ENCODE measurements at regions not wholly inside any gene's neighbourhood (a gene's known extent, or its start where the extent isn't known, plus 50 kb on each side); places are given as distances from the start of the nearest gene placed in this dataset.

GRCh38 chr5:167712986-167713585, 578.4 kb upstream of the WWC1 start:
- Mint-ChIP-seq H3K4me3 (no peak overlapping the region), H3K4me1 (no peaks in the 10 kb centered on the region), H3K27me3 (no peaks in the 10 kb centered on the region), H3K36me3 (no peaks in the 10 kb centered on the region), H3K27ac (peak overlapping the region in 1 of 3 donors; percentile 24), H3K9me3 (peaks cover 0 to 11% (median 3%) of the 10 kb centered on the region in 3 donors)

GRCh38 chr5:167713896-167714295, 577.5 kb upstream of the WWC1 start:
- no peaks in the 10 kb centered on the region for H3K27me3 Mint-ChIP-seq
- H3K4me1 Mint-ChIP-seq = no peaks in the 10 kb centered on the region
- H3K36me3 Mint-ChIP-seq = no peaks in the 10 kb centered on the region
- no peak overlapping the region for H3K4me3 Mint-ChIP-seq
- peaks cover 0 to 11% (median 3%) of the 10 kb centered on the region in 3 donors for H3K9me3 Mint-ChIP-seq
- no peak overlapping the region for H3K27ac Mint-ChIP-seq

GRCh38 chr5:167716126-167716775, 575.2 kb upstream of the WWC1 start:
- no peaks in the 10 kb centered on the region for H3K27me3 Mint-ChIP-seq
- H3K36me3 Mint-ChIP-seq = no peaks in the 10 kb centered on the region
- peaks cover 0 to 11% (median 3%) of the 10 kb centered on the region in 3 donors for H3K9me3 Mint-ChIP-seq
- no peak overlapping the region for H3K27ac Mint-ChIP-seq
- no peaks in the 10 kb centered on the region for H3K4me1 Mint-ChIP-seq
- no peak overlapping the region for H3K4me3 Mint-ChIP-seq

- Mint-ChIP-seq H3K4me1 (peaks cover 0 to 5% (median 0%) of the 10 kb centered on the region in 3 donors), H3K36me3 (no peaks in the 10 kb centered on the region), H3K27me3 (no peaks in the 10 kb centered on the region), H3K4me3 (no peak overlapping the region), H3K9me3 (no peaks in the 10 kb centered on the region), H3K27ac (no peak overlapping the region)
Measured at GRCh38 chr5:167720259-167720658, 571.2 kb upstream of the WWC1 start.

GRCh38 chr5:167720676-167721260, 570.7 kb upstream of the WWC1 start:
- H3K27me3 Mint-ChIP-seq = no peaks in the 10 kb centered on the region
- no peak overlapping the region for H3K4me3 Mint-ChIP-seq
- H3K36me3 Mint-ChIP-seq = no peaks in the 10 kb centered on the region
- peaks cover 0 to 5% (median 0%) of the 10 kb centered on the region in 3 donors for H3K4me1 Mint-ChIP-seq
- H3K9me3 Mint-ChIP-seq = no peaks in the 10 kb centered on the region
- no peak overlapping the region for H3K27ac Mint-ChIP-seq

GRCh38 chr5:167721926-167722440, 569.5 kb upstream of the WWC1 start:
- H3K36me3 Mint-ChIP-seq = no peaks in the 10 kb centered on the region
- peaks cover 0 to 5% (median 0%) of the 10 kb centered on the region in 3 donors for H3K4me1 Mint-ChIP-seq
- H3K9me3 Mint-ChIP-seq = no peaks in the 10 kb centered on the region

GRCh38 chr5:167723254-167723871, 568.1 kb upstream of the WWC1 start:
- Mint-ChIP-seq H3K4me3 (no peak overlapping the region), H3K27ac (no peak overlapping the region)

More at GRCh38 chr5:167721926-167722440, 569.5 kb upstream of the WWC1 start:
- no peak overlapping the region for H3K4me3 Mint-ChIP-seq
- H3K27ac Mint-ChIP-seq = peak overlapping the region in 1 of 3 donors; percentile 66
- H3K27me3 Mint-ChIP-seq = no peaks in the 10 kb centered on the region

GRCh38 chr5:167725264-167725663, 566.2 kb upstream of the WWC1 start:
- H3K36me3 Mint-ChIP-seq = no peaks in the 10 kb centered on the region
- H3K27me3 Mint-ChIP-seq = no peaks in the 10 kb centered on the region
- H3K4me3 Mint-ChIP-seq = no peak overlapping the region
- H3K27ac Mint-ChIP-seq = no peak overlapping the region
- H3K4me1 Mint-ChIP-seq = peaks cover 0 to 5% (median 0%) of the 10 kb centered on the region in 3 donors
- H3K9me3 Mint-ChIP-seq = no peaks in the 10 kb centered on the region

More at GRCh38 chr5:167723254-167723871, 568.1 kb upstream of the WWC1 start:
- H3K36me3 Mint-ChIP-seq = no peaks in the 10 kb centered on the region
- H3K27me3 Mint-ChIP-seq = no peaks in the 10 kb centered on the region
- peaks cover 0 to 5% (median 0%) of the 10 kb centered on the region in 3 donors for H3K4me1 Mint-ChIP-seq
- H3K9me3 Mint-ChIP-seq = no peaks in the 10 kb centered on the region

- no peak overlapping the region for H3K27ac Mint-ChIP-seq
- H3K27me3 Mint-ChIP-seq = no peaks in the 10 kb centered on the region
- H3K4me1 Mint-ChIP-seq = peaks cover 0 to 5% (median 0%) of the 10 kb centered on the region in 3 donors
- H3K4me3 Mint-ChIP-seq = peak overlapping the region in 1 of 4 donors; percentile 11
- H3K9me3 Mint-ChIP-seq = no peaks in the 10 kb centered on the region
- no peaks in the 10 kb centered on the region for H3K36me3 Mint-ChIP-seq
Measured at GRCh38 chr5:167725741-167726140, 565.7 kb upstream of the WWC1 start.

GRCh38 chr5:167726642-167727041, 564.8 kb upstream of the WWC1 start:
- H3K27me3 Mint-ChIP-seq = no peaks in the 10 kb centered on the region
- no peak overlapping the region for H3K27ac Mint-ChIP-seq
- no peaks in the 10 kb centered on the region for H3K36me3 Mint-ChIP-seq
- no peak overlapping the region for H3K4me3 Mint-ChIP-seq
- H3K9me3 Mint-ChIP-seq = no peaks in the 10 kb centered on the region
- H3K4me1 Mint-ChIP-seq = peaks cover 0 to 5% (median 0%) of the 10 kb centered on the region in 3 donors

- H3K27ac Mint-ChIP-seq = no peak overlapping the region
Measured at GRCh38 chr5:167730121-167730520, 561.3 kb upstream of the WWC1 start.

GRCh38 chr5:167730656-167731055, 560.8 kb upstream of the WWC1 start:
- H3K27ac Mint-ChIP-seq = no peak overlapping the region
- no peaks in the 10 kb centered on the region for H3K36me3 Mint-ChIP-seq
- no peaks in the 10 kb centered on the region for H3K9me3 Mint-ChIP-seq
- H3K4me3 Mint-ChIP-seq = no peak overlapping the region
- no peaks in the 10 kb centered on the region for H3K4me1 Mint-ChIP-seq
- no peaks in the 10 kb centered on the region for H3K27me3 Mint-ChIP-seq

More at GRCh38 chr5:167730121-167730520, 561.3 kb upstream of the WWC1 start:
- no peak overlapping the region for H3K4me3 Mint-ChIP-seq
- H3K36me3 Mint-ChIP-seq = no peaks in the 10 kb centered on the region
- no peaks in the 10 kb centered on the region for H3K9me3 Mint-ChIP-seq
- H3K4me1 Mint-ChIP-seq = no peaks in the 10 kb centered on the region
- H3K27me3 Mint-ChIP-seq = no peaks in the 10 kb centered on the region

- H3K9me3 Mint-ChIP-seq = no peaks in the 10 kb centered on the region
- H3K27ac Mint-ChIP-seq = no peak overlapping the region
- H3K4me3 Mint-ChIP-seq = no peak overlapping the region
- H3K27me3 Mint-ChIP-seq = no peaks in the 10 kb centered on the region
- no peaks in the 10 kb centered on the region for H3K36me3 Mint-ChIP-seq
- no peaks in the 10 kb centered on the region for H3K4me1 Mint-ChIP-seq
Measured at GRCh38 chr5:167731951-167732350, 559.5 kb upstream of the WWC1 start.

- H3K27ac Mint-ChIP-seq = no peak overlapping the region
- H3K9me3 Mint-ChIP-seq = no peaks in the 10 kb centered on the region
- H3K4me1 Mint-ChIP-seq = no peaks in the 10 kb centered on the region
- H3K4me3 Mint-ChIP-seq = no peak overlapping the region
- no peaks in the 10 kb centered on the region for H3K27me3 Mint-ChIP-seq
- H3K36me3 Mint-ChIP-seq = no peaks in the 10 kb centered on the region
Measured at GRCh38 chr5:167732499-167732898, 558.9 kb upstream of the WWC1 start.

- no peaks in the 10 kb centered on the region for H3K27me3 Mint-ChIP-seq
- no peak overlapping the region for H3K4me3 Mint-ChIP-seq
- no peaks in the 10 kb centered on the region for H3K4me1 Mint-ChIP-seq
- no peaks in the 10 kb centered on the region for H3K9me3 Mint-ChIP-seq
- H3K36me3 Mint-ChIP-seq = no peaks in the 10 kb centered on the region
- H3K27ac Mint-ChIP-seq = no peak overlapping the region
Measured at GRCh38 chr5:167736992-167737391, 554.5 kb upstream of the WWC1 start.

All from IgD-negative memory B cell (primary cell).